PC-3 (cell line): ENCODE measurements at regions not wholly inside any gene's neighbourhood (a gene's known extent, or its start where the extent isn't known, plus 50 kb on each side); places are given as distances from the start of the nearest gene placed in this dataset.

Experiments used
- EZH2 ChIP-seq: fragments of 300-600 bp; sonication (generic); IDR thresholded peaks from one replicate; pipeline ENCODE4 v1.6.1; 2017; ENCODE audit warnings: antibody characterized with exemption, mild to moderate bottlenecking, low read length; ENCODE audit not compliant: unreplicated experiment
- EZH2phosphoT487 ChIP-seq: fragments of 300-600 bp; sonication (generic); IDR thresholded peaks from 2 replicates; pipeline ENCODE4 v1.6.1; 2018; ENCODE audit warnings: mild to moderate bottlenecking, antibody characterized with exemption, low read length, borderline replicate concordance
- TF ChIP-seq, protein P1 (sequence below): fragments of 300-600 bp; sonication (generic); conservative IDR thresholded peaks from 2 replicates; pipeline ENCODE4 v1.5.1; 2017; ENCODE audit warnings: antibody characterized with exemption, low read depth, mild to moderate bottlenecking, low read length

DNA sequence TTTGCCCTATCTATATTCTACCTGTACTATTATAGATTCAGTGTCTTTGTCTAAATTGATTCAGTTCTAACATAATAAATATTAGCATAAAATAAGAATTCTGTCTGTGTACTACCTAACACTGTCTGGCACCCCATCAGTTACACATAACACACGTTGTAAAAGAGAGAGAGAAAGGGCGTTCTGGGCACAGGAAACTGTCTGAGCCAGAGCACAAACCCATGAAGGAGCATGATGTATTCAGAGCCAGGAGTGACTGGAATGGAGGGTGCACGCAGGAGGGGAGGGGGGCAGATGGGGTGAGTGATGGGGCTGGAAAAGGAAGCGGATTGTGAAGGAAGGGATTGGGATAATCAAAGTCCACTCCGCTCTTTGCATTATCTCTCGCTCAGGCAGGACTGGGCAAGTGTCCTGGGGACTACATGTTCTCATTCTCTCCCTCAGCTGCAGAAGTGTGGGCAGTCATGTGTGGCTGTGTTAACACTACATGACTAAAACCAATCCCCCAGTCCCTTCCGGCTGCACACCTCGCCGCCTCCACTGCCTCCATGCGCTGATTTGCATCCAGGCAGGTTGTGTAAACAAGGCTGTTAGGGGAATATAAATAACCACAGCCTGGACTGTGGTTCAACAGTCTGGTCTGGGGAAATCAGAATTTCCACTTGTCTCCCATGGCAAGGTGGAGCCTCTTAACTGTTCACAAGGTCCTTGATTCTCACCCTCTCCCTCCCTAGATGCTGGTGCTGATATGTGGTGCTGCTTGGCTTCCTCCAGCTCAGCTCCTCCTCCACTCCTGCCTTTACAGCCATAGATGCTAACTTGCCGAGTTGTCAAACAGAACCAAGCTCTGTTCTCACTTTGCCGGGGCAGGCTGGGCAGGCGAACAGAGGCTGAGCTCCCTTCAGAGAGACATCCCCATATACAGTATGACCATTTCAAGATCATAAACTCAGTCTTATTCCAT, 367.5 kb upstream of the BRINP1 start:
- TF ChIP-seq EZH2 (no peak), EZH2phosphoT487 (no peak)
- TF ChIP-seq, protein P1, sequence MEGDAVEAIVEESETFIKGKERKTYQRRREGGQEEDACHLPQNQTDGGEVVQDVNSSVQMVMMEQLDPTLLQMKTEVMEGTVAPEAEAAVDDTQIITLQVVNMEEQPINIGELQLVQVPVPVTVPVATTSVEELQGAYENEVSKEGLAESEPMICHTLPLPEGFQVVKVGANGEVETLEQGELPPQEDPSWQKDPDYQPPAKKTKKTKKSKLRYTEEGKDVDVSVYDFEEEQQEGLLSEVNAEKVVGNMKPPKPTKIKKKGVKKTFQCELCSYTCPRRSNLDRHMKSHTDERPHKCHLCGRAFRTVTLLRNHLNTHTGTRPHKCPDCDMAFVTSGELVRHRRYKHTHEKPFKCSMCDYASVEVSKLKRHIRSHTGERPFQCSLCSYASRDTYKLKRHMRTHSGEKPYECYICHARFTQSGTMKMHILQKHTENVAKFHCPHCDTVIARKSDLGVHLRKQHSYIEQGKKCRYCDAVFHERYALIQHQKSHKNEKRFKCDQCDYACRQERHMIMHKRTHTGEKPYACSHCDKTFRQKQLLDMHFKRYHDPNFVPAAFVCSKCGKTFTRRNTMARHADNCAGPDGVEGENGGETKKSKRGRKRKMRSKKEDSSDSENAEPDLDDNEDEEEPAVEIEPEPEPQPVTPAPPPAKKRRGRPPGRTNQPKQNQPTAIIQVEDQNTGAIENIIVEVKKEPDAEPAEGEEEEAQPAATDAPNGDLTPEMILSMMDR = no peak
